DND-41 (cell line): ENCODE measurements at regions not wholly inside any gene's neighbourhood (a gene's known extent, or its start where the extent isn't known, plus 50 kb on each side); places are given as distances from the start of the nearest gene placed in this dataset.

Experiments
- EZH2 ChIP-seq: IDR thresholded peaks from 3 replicates; pipeline ENCODE4 v1.6.1; 2012; ENCODE audit warnings: borderline replicate concordance, low read depth, mild to moderate bottlenecking, moderate library complexity, low read length, inconsistent platforms; ENCODE audit not compliant: severe bottlenecking
- TF ChIP-seq, protein P1 (sequence below): IDR thresholded peaks from 2 replicates; pipeline ENCODE4 v1.5.1; 2012; ENCODE audit warnings: borderline replicate concordance, low read length, moderate library complexity, mild to moderate bottlenecking; ENCODE audit not compliant: poor library complexity, severe bottlenecking; ENCODE audit errors: extremely low read depth

DNA sequence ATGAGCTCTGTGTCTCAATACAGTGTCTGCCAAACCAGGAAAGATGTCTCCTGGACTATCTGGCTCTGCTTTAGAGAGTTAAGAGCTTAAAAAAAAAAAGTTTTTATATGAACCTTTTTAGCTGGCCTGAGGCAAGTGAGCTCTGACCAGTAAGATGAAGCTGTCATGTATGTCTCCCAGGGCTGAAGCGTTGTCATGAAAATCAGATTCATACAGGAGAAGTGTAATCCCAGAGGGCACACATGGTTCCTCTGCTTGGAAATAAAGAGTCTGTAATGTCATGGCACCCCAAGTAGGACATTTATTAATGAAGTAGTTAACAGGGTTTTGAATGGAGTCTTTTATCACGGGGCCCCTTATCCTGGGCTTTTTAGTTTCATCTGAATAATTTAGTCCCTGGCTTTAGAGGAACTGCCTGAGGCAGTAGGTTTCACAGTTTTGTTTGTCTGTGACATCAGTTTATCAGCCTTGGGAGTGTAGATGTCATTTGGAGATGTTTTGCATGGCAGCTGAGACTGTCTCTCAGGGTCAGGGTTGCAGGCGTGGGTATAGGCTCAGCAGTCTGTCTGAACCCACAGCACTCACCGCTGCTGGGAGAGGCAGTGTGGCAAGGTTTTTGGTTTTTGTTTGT, 223.3 kb downstream of the DIRAS2 start:
- TF ChIP-seq, protein P1, sequence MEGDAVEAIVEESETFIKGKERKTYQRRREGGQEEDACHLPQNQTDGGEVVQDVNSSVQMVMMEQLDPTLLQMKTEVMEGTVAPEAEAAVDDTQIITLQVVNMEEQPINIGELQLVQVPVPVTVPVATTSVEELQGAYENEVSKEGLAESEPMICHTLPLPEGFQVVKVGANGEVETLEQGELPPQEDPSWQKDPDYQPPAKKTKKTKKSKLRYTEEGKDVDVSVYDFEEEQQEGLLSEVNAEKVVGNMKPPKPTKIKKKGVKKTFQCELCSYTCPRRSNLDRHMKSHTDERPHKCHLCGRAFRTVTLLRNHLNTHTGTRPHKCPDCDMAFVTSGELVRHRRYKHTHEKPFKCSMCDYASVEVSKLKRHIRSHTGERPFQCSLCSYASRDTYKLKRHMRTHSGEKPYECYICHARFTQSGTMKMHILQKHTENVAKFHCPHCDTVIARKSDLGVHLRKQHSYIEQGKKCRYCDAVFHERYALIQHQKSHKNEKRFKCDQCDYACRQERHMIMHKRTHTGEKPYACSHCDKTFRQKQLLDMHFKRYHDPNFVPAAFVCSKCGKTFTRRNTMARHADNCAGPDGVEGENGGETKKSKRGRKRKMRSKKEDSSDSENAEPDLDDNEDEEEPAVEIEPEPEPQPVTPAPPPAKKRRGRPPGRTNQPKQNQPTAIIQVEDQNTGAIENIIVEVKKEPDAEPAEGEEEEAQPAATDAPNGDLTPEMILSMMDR = no peak
- TF ChIP-seq EZH2 = no peak
